NCI-H2081 (cell line): ENCODE measurements at regions not wholly inside any gene's neighbourhood (a gene's known extent, or its start where the extent isn't known, plus 50 kb on each side); places are given as distances from the start of the nearest gene placed in this dataset.

ENCODE experiments used
- DNase-seq, 2 experiments: peaks; one replicate each; lab custom pipeline; 2025; lab: John Stamatoyannopoulos, UW

GRCh38 chr5:53366245-53366644 is 114.2 kb upstream of the FST start:
- no peak for DNase-seq

DNA sequence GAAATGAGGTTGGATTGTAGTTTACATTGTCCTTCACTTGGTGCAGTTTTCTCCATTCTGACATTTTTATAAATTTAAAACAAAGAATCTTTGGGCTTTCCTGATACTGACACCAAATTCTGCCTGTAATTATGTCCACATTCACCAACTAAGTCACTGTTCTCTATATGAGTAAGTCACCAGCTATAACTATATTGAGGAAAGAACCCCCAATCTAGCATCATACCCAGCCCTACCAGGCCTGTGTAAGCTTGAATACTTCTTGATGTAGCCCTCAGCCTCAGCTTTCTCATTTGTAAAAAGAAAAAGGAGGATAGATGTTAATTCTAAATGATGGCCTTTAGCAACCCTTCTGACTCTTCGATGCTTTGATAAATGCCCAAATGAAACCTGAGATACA is 112.7 kb upstream of the FST start:
- DNase-seq, result no peak

- no peak for DNase-seq
Measured at GRCh38 chr5:53368516-53368915, 111.9 kb upstream of the FST start.

DNA sequence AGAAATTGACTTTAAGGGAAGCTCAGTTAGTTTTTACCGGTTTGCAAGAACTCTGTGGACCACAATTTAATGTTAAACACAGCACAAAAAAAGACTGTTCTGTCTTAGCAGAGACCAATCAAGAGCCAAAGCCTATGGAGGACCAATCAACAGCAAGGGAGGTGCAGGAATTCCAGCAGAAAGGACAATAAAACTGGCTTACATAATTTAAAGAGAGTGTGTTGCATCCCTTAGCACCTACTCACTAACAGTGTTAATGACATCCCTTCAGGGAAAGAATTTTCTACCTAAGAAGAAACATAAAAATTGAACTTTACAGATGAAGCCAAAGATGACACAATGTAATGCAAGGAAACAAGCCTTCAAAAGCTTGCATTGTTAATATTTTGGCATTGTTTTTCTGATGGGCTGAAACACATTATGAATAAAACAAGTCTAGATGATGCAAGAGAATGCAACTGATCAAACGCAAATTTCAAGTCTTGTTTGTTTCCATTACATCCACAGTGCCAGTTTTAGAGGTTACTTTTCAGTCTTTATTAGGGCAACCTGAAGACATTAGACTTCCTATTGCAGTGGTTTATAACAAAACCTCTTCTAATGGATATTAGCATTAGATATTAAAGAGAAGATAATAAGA is 111.3 kb upstream of the FST start:
- DNase-seq, result no peak

DNA sequence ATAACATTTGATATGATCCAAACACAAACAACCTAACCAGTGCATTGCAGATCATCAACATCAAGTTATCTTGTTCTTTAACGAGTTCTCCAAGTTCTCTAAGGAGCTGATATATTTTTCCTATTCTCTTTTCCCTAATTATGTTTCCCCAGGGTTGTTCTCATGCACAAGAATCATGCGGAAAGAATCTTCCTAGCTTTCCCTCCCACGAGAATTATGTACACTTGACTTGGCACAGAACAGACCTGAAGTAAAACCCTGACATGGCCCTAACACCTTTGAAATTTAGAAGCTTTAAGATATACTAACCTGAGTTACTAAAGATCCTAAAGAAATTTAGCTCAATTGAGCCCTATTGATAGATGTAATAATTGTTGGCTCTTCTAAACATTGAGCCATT is 110.7 kb upstream of the FST start:
- no peak for DNase-seq

DNA sequence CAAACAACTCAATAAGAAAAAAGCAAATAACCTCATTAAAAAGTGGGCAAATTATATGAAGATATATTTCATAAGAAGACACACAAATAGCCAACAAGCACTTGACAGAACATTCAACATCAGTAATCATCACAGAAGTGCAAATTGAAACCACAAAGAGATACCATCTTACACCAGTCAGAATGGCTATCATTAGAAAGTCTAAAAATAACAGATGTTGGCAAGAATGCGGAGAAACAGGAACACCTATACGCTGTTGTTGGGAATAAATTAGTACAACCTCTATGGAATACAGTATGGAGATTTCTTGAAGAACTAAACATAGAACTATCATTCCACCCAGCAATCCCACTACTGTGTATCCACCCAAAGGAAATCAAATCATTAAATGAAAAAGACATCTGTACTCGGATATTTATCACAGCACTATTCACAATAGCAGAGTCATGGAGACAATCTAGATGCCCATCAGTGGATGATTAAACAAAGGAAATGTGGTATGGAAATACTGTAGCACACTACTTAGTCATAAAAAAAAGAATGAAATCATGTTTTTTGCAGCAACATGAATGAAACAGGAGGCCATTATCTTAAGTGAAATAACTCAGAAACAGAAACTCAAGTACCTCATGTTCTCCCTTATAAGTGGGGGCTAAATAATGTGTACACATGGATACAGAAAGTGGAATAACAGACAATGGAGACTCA is 106.8 kb upstream of the FST start:
- no peak for DNase-seq

DNA sequence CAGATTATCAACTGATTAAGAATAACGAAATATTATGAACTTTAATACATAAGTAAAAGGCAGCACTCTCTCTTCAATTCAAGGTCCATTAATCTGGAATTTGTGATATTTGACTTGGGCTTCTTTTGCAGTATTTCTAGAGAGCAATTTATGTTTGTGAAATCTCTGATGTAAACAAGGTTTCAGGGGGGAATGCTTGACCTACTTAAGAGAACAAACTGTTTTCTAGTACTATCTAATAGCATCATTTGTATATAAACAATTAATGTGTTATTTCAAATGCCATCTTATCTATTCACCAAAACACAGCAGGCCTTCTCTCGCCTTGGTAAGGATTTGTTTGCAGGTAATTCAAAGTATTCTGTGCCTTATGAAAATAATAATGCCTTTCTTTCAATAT is 103.6 kb upstream of the FST start:
- DNase-seq, result no peak

- DNase-seq, result no peak
Measured at GRCh38 chr5:53378190-53378589, 102.2 kb upstream of the FST start.

GRCh38 chr5:53378590-53379247 is 101.7 kb upstream of the FST start:
- DNase-seq, result no peak

DNA sequence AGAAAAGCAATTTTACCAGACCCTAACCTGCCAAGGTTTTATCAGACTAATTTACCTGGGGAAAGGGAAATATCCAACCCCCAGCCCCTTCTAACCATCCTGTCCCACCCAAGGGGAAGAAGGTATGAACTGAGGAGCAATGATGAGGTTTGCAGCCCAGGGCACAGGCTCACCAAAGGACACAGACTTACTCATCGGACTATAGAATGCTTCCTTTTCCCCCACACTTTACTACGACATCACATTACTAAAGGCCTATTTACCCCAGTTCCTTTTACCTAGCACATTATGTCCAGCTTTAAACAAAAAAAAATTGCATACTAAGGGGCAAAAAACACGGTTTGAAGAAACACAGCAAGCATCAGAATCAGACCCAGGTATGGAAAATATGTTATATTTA is 94.1 kb upstream of the FST start:
- no peak for DNase-seq

GRCh38 chr5:53389093-53389492 is 91.3 kb upstream of the FST start:
- no peak for DNase-seq

DNA sequence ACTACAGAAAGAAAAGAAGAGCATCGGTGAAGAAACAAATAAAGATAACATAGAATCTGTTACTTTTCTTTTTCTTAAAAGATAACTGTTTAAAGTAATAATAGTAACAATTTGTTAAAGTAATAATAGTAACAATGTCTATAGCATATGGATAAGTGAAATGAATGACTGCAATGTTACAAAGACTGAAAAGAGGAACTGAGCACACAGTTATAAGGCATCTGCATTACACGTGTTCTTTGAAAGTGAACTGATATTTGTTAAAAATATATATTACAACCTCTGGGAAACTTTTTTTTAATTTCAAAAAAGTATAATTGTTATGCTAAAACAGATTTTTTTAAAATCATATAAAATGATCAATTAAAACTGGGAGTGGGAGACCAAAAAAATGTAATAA is 88.4 kb upstream of the FST start:
- no peak for DNase-seq

- DNase-seq, result no peak
Measured at GRCh38 chr5:53394808-53395207, 85.6 kb upstream of the FST start.

DNA sequence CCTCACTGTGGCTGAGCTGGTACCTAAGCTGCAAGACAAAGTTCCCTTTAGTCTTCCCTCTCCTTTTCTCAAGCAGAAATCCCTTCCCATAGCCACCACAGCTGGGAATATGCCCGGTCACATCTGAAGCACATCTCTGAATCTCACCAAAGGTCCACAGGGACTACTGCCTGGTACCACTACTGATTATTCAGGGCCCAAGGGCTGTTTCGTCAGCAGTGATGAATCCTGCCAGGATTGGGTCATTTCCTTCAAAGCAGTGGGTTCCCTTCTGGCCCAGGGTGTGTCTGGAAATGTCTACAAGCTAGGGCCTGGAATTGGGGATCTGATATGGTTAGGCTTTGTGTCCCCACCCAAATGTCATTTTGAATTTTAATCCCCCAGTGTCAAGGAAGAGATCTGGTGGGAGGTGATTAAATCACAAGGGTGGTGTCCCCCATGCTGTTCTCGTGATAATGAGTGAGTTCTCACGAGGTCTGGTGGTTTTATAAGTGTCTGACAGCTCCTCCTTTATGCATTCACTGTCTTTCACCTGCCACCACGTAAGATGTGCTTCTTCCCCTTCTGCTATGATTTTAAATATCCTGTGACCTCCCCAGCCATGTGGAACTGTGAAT is 83.2 kb upstream of the FST start:
- DNase-seq, result no peak

DNA sequence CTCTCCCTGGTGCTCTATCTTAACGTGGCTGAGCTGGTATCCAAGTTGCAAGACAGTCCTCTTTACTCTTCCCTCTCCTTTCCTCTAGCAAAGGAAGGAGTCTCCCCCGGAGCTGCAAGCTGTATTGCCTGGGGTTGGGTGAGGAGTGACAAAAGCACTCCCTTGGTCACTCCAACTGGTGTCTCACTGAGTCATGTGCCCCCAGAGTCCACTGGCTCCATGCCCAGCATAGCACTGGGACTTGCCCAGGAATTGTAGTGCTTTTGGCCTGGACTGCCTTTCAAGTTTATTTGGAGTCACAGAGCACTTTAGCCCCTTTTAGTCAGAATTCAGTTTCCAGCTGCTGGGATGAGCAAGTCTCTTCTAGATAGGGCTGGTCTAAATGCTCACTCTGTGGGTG is 82.6 kb upstream of the FST start:
- no peak for DNase-seq

GRCh38 chr5:53399926-53400697 is 80.3 kb upstream of the FST start:
- no peak for DNase-seq

- DNase-seq, result no peak
Measured at GRCh38 chr5:53403291-53403690, 77.1 kb upstream of the FST start.

DNA sequence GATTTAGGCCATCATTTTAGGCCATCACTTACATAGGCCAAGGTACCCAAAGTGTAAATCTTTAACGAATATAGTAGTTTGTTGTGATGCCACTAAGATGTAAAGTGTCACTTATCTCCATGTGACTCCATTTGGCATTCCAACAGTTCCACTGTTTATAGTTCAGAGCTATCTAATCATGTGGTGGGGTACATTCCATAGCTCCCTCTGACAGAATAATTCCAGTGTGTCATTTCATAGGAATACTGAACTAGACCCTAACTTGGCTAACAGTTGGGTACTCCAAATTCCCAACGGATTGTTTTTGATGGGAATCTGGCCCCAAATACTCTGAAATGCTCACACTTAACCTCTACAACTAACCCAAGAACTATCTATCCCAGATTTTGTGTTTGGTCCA is 76.7 kb upstream of the FST start:
- no peak for DNase-seq

DNA sequence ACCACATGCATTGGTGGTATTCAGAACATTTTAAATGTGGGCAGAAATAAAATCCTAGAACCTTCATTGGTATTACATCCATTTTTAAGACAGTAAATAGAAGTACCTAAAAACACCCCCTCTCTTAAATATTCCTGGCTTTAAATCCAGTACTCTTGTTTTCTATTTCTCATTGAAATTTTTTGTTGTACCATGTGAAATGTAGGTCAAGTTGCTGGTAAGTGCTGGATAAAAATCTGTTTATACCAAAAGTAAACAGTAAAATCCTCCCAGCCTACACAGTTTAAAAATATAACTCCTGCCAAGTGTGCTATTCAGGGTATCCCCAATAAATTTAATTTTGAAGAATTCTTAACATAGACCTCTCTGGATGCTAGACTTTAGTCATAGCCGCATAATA is 75.0 kb upstream of the FST start:
- DNase-seq, result no peak

DNA sequence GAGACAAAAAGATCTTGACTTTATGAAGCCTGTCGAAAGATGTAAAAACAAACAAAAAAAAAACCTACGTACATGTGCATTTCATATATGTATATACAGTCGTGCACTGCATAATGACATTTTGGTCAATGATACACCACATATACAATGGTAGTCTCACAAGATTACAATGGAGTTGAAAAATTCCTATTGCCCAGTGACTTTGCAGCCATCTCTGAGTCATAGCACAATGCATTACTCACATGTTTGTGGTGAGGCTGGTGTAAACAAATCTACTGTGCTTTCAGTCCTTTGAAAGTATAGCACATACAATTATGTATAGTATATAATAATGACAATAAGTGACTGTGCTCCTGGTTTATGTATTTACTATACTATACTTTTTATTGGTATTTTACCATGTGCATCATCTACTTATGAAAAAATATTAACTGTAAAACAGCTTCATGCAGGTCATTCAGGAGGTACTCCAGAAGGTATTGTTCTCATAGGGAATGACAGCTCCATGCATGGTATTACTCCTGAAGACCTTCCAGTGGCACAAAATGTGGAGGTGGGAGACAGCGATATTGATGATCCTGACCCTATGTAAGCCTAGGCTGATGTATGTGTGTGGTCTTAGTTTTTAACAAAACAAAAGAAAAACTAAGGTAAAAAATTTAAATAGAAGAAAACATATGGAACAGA is 73.7 kb upstream of the FST start:
- no peak for DNase-seq

DNA sequence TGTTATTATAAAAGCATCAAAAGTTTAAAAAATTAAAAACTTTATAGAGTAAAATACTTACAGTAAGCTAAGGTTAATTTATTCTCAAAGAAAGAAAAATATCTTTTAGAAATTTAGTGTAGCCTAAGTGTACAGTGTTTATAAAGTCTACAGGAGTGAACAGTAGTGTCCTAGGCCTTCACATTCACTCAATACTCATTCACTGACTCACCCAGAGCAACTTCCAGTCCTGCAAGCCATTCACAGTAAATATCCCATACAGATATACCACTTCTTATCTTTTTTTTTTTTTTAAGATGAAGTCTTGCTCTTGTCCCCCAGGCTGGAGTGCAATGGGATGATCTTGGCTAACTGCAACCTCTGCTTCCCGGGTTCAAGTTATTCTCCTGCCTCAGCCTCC is 73.1 kb upstream of the FST start:
- no peak for DNase-seq

- DNase-seq, result no peak
Measured at GRCh38 chr5:53411388-53411787, 69.0 kb upstream of the FST start.
